ENCODE measurements at regions not wholly inside any gene's neighbourhood (a gene's known extent, or its start where the extent isn't known, plus 50 kb on each side); places are given as distances from the start of the nearest gene placed in this dataset.
A peak's percentile ranks its signal among the peaks of the same experiment; 100 is the strongest.
"Not testable (repeated sequence)": the region's sequence is repeated elsewhere in the genome, so short reads cannot be mapped to it uniquely, and the experiment has no call there.

GRCh38 chr1:101592845-101593244 is 356.0 kb downstream of the S1PR1 start:
- ATAC-seq = no peak
- intact Hi-C loops (cut with DNase I, micrococcal nuclease) = no loop called here

DNA sequence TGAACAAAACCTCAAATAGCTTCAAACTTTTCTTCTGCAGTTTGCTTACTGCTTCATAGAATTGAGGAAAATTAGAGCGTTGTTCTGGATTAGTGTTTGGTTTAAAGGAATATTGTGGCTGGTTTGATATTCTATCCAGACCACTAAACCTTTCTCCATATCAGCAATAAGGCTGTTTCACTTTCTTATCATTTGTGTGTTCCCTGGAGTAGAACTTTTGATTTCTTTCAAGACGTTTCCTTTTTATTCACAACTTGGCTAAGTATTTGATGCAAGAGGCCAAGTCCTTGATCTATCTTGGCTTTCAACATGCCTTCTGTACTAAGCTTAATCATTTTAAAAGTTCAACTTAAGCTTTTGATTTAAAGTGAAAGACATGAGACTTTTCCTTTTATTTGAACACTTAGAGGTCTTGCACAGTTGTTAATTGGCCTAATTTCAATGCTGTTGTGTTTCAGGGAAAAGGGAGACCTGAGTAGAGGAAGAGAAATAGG is 359.1 kb downstream of the S1PR1 start:
- intact Hi-C loops (cut with DNase I, micrococcal nuclease) = no loop called here
- ATAC-seq (no peak), DNase-seq (no peak)

More at GRCh38 chr1:101592845-101593244, 356.0 kb downstream of the S1PR1 start:
- DNase-seq = no peak

DNA sequence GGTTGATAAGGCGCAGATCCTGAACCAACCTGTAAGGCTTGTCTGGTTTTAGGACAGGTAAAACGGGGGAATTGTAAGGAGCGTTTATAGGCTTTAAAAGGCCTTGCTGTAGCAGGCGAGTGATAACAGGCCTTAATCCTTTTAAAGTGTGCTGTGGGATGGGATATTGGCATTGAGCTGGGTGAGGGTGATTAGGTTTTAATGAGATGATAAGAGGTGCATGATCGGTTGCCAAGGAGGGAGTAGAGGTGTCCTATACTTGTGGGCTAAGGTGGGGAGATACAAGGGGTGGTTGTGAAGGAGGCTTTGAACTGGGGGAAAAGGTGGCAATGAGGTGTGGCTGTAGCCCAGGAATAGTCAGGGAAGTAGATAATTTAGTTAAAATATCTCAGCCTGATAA is 363.8 kb downstream of the S1PR1 start:
- ATAC-seq; intact Hi-C loops (cut with DNase I, micrococcal nuclease); DNase-seq: not testable (repeated sequence)

DNA sequence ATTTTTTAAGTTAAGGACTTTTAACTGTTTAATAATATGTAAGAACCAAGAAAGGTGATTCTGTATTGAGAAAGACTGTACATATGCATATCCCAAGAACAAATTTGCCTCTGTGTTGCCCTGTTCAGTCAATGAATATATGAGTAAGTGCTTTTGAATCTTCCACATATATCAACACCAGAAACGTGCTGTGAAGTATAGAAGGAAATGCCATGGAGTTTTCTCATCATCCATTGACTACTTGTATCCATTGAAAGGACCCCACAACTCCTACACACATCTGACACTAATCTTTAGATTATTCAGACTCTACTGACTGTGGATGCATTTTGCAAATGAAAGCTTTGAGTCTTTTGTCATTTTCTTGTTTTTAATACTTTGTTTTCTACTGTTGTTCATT is 366.9 kb downstream of the S1PR1 start:
- intact Hi-C loops (cut with DNase I, micrococcal nuclease) = no loop called here
- ATAC-seq = no peak
- no peak for DNase-seq

- intact Hi-C loops (cut with DNase I, micrococcal nuclease) = no loop called here
- ATAC-seq = no peak
- DNase-seq = no peak
These were observed 369.1 kb downstream of the S1PR1 start for GRCh38 chr1:101605878-101606277.

DNA sequence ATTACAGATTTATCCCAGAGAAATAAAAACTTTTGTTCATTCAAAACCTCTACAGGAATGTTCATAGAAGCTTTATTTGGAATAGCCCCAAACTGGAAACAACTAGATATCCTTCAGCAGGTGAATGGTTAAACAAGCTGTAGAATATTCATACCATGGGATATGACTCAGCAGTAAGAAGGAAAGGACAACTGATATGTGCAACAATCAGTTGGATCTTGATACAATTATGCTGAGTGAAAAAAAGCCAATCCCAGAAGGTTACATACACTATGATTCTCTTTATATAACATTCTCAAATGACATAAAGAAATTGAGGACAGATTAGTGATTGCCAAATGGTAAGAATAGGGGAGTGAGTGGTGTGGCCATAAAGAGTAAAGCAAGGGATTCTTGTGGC is 376.7 kb downstream of the S1PR1 start:
- intact Hi-C loops (cut with DNase I, micrococcal nuclease) = no loop called here
- ATAC-seq (no peak), DNase-seq (no peak)

DNA sequence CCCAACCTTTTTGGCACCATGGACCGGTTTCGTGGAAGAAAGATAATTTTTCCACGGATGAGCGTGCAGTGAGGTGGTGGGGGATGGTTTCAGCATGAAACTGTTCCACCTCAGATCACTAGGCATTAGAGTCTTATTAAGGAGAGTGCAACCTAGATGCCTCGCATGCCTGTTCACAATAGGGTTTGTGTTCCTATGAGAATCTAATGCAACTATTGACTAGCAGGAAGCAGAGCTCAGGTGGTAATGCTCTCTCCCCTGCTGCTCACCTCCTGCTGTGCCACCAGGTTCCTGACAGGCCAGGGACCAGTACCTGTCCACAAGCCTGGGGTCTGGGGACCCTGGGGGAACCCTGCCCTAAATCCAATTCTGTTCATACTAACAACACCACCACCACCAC is 377.8 kb downstream of the OLFM3 start:
- DNase-seq (no peak), ATAC-seq (no peak)
- intact Hi-C loops (cut with DNase I, micrococcal nuclease) = no loop called here

DNA sequence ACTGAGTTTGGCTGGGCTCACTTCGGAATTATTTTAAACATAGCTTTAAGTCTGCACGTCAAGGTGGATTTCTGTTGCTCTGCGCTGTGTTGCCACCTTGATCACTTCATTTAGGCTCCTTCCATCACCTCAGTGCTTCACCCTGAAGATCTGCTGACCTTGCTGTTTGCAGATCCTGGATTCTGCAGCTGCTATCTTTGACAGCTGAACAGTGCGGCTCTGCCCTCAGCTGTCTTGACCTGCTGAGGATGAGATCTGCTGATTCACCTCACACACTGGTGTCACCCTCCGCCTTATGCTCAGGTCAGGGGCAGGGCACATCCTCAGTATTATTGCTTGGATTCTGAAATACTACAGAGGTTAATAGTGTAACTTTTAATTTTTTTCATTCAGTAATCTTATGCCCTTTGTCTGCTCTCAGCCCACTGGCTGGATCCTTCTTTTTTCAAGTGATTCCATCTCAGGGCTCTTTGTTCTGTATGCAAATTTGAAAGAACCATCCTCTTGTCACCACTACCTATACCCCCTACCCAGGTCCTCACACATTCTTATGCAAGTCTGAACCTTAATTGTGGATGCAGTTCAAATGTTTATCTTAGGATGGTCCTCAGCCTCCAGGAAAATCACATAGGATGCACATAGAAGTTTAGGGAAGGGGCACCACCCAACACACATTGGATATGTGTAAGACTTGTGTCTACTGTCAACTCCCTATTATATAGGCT is 364.0 kb downstream of the OLFM3 start:
- intact Hi-C loops (cut with DNase I, micrococcal nuclease) = no loop called here
- DNase-seq (no peak), ATAC-seq (no peak)

- ATAC-seq (no peak), DNase-seq (no peak)
- intact Hi-C loops (cut with DNase I, micrococcal nuclease) = no loop called here
These were observed 350.9 kb downstream of the OLFM3 start for GRCh38 chr1:101645810-101646209.

DNA sequence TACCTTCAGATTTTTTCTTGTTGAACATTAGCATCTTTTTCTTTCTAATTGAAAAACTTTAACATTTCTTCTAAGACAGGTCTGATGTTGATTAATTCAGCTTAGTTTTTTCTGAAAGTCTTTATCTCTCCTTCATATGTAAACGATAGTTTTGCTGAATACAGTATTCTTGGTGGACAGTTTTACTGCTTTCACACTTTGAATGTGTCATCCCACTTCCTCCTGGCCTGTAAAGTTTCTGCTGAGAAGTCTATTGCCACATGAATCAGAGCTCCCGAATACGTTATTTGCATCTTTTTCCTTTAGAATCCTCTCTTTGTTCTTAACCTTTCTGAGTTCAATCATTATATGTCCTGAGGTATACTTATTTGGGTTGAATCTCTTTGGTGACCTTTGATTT is 344.2 kb downstream of the OLFM3 start:
- ATAC-seq (no peak), DNase-seq (no peak)
- intact Hi-C loops (cut with DNase I, micrococcal nuclease) = no loop called here

DNA sequence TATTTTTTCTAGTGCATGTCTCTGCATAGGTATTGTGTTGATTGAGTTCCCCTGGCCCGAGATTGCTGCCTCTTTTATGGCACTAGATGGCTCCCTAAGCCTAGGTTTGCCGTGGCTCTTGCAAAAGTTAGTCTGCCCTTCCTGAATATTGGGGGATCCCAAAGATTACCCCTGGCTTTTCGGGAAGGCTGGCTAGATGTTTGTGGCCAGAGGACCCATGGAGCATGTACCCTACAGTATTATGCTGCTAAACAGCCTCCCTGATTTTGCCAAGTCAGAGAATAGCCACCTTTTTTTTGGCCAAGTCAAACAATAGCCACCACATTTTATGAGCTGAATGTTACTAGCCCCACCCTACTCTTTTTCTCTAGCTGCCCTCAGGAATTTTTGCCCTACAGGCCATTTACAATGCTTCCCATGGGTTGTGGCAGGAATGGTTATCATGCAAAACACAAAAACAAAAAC is 343.2 kb downstream of the OLFM3 start:
- peak in 1 of 2 donors; percentile 13 for DNase-seq
- peak; percentile 80 for ATAC-seq
- intact Hi-C loops (cut with DNase I, micrococcal nuclease) = no loop called here

- intact Hi-C loops (cut with DNase I, micrococcal nuclease) = no loop called here
- no peak for DNase-seq
- ATAC-seq = no peak
These were observed 332.0 kb downstream of the OLFM3 start for GRCh38 chr1:101664726-101665125.

DNA sequence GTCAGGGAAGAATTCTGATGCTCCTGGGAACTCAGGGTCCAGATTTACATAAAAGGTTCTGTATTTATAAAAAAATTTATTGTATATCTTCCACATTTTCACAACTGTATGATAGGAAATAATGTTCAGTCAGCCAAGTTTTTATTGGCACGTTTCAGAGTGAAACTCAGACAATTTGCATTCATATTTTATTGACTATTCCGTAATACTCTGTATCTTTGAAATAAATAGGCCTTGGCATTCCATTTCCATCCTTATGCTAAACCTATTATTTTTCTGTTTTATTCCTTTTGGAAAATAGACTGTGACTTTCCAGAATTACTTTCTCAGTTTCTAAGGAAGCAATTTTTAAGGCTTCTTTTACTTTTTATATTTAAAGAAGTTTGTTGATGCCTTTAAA is 329.0 kb downstream of the OLFM3 start:
- DNase-seq (no peak), ATAC-seq (no peak)
- intact Hi-C loops (cut with DNase I, micrococcal nuclease) = no loop called here

DNA sequence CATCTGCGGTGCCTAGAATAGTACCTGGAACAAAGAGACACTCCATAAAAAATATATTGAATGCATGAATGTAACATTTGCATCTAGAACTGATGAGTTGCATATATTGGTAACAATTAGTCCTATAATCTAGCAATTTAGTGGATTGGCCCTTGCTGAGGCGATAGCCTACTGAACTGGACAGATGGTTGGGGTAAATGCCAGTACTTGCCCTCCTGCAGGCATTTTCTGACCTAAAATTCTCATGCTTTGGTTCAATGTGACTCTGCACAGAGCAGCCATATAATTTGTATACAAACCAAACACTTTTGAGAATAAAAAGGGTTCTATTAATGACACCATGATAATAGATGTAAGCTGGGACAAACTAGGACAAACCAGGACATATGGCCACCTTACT is 313.6 kb downstream of the OLFM3 start:
- no peak for ATAC-seq
- intact Hi-C loops (cut with DNase I, micrococcal nuclease) = no loop called here
- no peak for DNase-seq

- DNase-seq (no peak), ATAC-seq (no peak)
- intact Hi-C loops (cut with DNase I, micrococcal nuclease) = no loop called here
These were observed 313.2 kb downstream of the OLFM3 start for GRCh38 chr1:101683561-101683960.

- no peak for DNase-seq
- no peak for ATAC-seq
- intact Hi-C loops (cut with DNase I, micrococcal nuclease) = no loop called here
These were observed 299.7 kb downstream of the OLFM3 start for GRCh38 chr1:101697072-101697471.

GRCh38 chr1:101698681-101699080 is 298.0 kb downstream of the OLFM3 start:
- DNase-seq (no peak), ATAC-seq (no peak)
- intact Hi-C loops (cut with DNase I, micrococcal nuclease) = no loop called here

- ATAC-seq (no peak), DNase-seq (no peak)
- intact Hi-C loops (cut with DNase I, micrococcal nuclease) = loop anchor here in 1 of 2 donors (10.0 kb wide), 1 partner anchor 540 kb away; no protein-coding TSS in a partner anchor
These were observed 291.8 kb downstream of the OLFM3 start for GRCh38 chr1:101704895-101705294.

DNA sequence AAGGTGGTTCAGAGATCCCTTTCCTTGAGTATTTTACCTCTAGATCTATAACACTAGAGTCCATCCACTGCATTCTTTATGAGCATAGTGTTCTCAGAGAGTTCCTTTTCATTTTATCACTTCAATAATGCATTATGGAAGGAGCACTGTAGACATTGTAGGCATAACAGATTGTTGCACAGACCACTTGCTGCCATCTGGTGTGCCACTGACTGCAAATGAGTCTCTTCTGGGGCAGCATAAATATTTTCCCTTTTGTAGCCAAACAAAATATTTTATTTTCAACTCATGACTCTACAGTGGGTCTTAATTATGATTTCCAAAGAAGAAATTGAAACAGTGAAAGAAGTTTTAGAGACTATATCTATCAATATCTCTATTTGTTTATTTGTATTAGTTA is 290.4 kb downstream of the OLFM3 start:
- ATAC-seq (no peak), DNase-seq (no peak)
- intact Hi-C loops (cut with DNase I, micrococcal nuclease) = loop anchor here in 1 of 2 donors (10.0 kb wide), 1 partner anchor 538 kb away; no protein-coding TSS in a partner anchor

DNA sequence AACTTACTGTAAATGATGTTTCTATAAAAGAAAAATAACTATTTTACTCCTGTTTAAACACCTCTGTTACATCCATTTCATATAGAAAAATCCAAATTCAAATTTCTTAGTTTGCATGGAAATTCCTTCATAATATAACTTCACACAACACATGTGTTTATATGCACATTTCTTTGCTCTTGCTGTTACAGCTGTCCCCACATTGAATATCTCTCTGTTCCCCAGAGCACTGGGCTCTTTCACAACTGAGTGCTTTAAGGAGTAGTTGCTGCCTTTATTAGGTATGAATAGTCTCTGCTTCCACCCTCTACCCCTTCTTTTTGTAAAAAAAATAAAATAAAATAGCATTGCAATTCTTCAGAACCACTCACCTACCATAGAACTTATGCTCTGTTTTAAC is 287.0 kb downstream of the OLFM3 start:
- intact Hi-C loops (cut with DNase I, micrococcal nuclease) = loop anchor here in 1 of 2 donors (10.0 kb wide), 1 partner anchor 535 kb away; no protein-coding TSS in a partner anchor
- no peak for DNase-seq
- ATAC-seq = no peak

DNA sequence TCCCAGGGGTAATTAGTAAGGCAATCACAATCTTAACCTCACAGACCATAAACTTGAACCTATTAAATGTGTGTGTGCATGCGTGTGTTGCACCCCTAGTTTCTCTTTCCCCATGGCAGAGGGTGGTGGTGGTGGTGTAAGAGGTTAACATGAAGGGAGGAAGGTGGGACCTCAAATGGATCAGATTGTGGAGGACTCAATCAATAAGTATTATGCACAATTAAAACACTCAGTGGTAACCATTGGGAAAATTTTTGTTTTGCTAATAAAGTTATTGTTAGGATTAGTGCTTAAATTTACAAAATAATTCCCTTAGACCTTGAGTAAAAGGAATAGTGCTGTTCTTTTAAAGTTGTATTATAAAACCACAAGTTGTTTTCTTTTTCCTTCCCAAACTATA is 283.0 kb downstream of the OLFM3 start:
- intact Hi-C loops (cut with DNase I, micrococcal nuclease) = no loop called here
- DNase-seq (no peak), ATAC-seq (no peak)
